OCI-LY3 (cell line): ENCODE measurements at regions not wholly inside any gene's neighbourhood (a gene's known extent, or its start where the extent isn't known, plus 50 kb on each side); places are given as distances from the start of the nearest gene placed in this dataset.
"Not testable (repeated sequence)": the region's sequence is repeated elsewhere in the genome, so short reads cannot be mapped to it uniquely, and the experiment has no call there.

Experiments
- EZH2phosphoT487 ChIP-seq: fragments of 200-600 bp; shearing (Covaris generic); IDR thresholded peaks from 2 replicates; pipeline ENCODE4 v1.6.1; 2018; ENCODE audit warnings: antibody characterized with exemption, mixed run types, low read depth
- TF ChIP-seq, protein P1 (sequence below): fragments of 200-600, 300-600 bp; sonication (generic); IDR thresholded peaks from 2 replicates; pipeline ENCODE4 v1.5.1; 2014; ENCODE audit warnings: antibody characterized with exemption, low read length, low read depth

DNA sequence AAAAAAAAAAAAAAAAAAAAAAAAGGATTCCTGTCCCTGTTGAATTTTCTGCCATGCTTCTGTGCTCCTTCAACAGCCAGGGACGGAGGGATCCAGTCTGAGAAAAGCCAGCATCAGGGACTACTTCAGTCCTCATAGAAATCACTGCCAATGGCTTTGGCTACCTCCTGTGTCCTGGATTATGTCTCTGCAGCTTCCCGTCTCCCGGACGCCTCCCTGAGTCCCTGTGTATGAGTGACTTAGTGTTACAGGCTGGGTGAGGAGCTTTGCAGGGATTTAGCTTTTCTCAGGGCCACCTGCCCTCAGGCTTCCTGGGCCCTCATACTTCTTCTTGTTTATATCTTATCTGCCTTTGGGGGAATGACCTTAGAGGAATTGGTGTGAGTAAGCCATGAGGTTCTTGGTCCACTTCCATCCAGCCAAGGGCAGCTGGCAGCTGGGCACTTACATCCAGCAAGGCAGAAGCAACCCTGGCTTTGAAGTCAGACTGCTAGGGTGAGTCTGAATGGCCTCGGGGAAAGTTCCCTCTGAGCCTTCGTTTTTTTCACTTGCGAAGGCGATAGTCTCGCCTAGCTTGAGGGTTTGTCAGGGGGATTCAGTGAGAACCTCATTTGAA, 83.6 kb upstream of the CRYM start:
- TF ChIP-seq, protein P1, sequence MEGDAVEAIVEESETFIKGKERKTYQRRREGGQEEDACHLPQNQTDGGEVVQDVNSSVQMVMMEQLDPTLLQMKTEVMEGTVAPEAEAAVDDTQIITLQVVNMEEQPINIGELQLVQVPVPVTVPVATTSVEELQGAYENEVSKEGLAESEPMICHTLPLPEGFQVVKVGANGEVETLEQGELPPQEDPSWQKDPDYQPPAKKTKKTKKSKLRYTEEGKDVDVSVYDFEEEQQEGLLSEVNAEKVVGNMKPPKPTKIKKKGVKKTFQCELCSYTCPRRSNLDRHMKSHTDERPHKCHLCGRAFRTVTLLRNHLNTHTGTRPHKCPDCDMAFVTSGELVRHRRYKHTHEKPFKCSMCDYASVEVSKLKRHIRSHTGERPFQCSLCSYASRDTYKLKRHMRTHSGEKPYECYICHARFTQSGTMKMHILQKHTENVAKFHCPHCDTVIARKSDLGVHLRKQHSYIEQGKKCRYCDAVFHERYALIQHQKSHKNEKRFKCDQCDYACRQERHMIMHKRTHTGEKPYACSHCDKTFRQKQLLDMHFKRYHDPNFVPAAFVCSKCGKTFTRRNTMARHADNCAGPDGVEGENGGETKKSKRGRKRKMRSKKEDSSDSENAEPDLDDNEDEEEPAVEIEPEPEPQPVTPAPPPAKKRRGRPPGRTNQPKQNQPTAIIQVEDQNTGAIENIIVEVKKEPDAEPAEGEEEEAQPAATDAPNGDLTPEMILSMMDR, result not testable (repeated sequence)
- TF ChIP-seq EZH2phosphoT487, result not testable (repeated sequence)
